ENCODE measurements at regions not wholly inside any gene's neighbourhood (a gene's known extent, or its start where the extent isn't known, plus 50 kb on each side); places are given as distances from the start of the nearest gene placed in this dataset.

- DNase-seq = no peak
- no peak overlapping the region for H3K4me2 ChIP-seq
- H3K79me2 ChIP-seq (ENCODE audit: low read depth) = no peaks in the 10 kb centered on the region
- peaks cover 8% of the 10 kb centered on the region; the same call in 1 of the 2 replicates for H3K27me3 ChIP-seq (ENCODE audit: insufficient read depth, low read depth)
- H3K4me1 ChIP-seq (replicated peaks; ENCODE audit: insufficient read depth) = no peaks in the 10 kb centered on the region
- no peak overlapping the region for H2AFZ ChIP-seq
- H3K27ac ChIP-seq = no peak overlapping the region
- ChIA-PET CTCF (interaction anchor here (0.6 kb wide), 1 partner anchor 1733 kb away, joined by 4 read pairs; no protein-coding TSS in a partner anchor), POLR2A (ENCODE audit: unreplicated experiment) (no interaction called here)
- H3K9me2 ChIP-seq (ENCODE audit: insufficient read depth) = no peaks in the 10 kb centered on the region
- no peaks in the 10 kb centered on the region for H3K36me3 ChIP-seq (ENCODE audit: low read depth)
- H3K4me3 ChIP-seq = no peak overlapping the region
- intact Hi-C loops (cut with micrococcal nuclease; ENCODE audit: unreplicated experiment) = loop anchor here (10.0 kb wide), 1 partner anchor 97 kb away; no protein-coding TSS in a partner anchor
- TF ChIP-seq EZH2 (IDR thresholded peaks at IDR 0.05; ENCODE audit: low read depth) (no peak), CTCF (conservative IDR thresholded peaks at IDR 0.05) (no peak)
- H3F3A ChIP-seq (ENCODE audit: insufficient read depth, low read depth) = no peaks in the 10 kb centered on the region
- H3K9me3 ChIP-seq (ENCODE audit: insufficient read depth, low read depth) = no peaks in the 10 kb centered on the region
- BruUV-seq (replicated peaks) = no TSS peak
- no peaks in the 10 kb centered on the region; the same call in 1 of the 2 replicates for H4K20me1 ChIP-seq (ENCODE audit: insufficient read depth)
These were observed 622.2 kb downstream of the DOK5 start for GRCh38 chr20:55097621-55098020.

- no TSS peak for BruUV-seq (replicated peaks)
- TF ChIP-seq EZH2 (IDR thresholded peaks at IDR 0.05; ENCODE audit: low read depth) = no peak
- no peak for TF ChIP-seq CTCF (conservative IDR thresholded peaks at IDR 0.05)
- no peaks in the 10 kb centered on the region for H3K9me2 ChIP-seq (ENCODE audit: insufficient read depth)
- H3K9me3 ChIP-seq (ENCODE audit: insufficient read depth, low read depth) = no peaks in the 10 kb centered on the region
- no peaks in the 10 kb centered on the region for H3K79me2 ChIP-seq (ENCODE audit: low read depth)
- ChIA-PET POLR2A (ENCODE audit: unreplicated experiment) (no interaction called here), CTCF (no interaction called here)
- H3F3A ChIP-seq (ENCODE audit: insufficient read depth, low read depth) = no peaks in the 10 kb centered on the region
- intact Hi-C loops (cut with micrococcal nuclease; ENCODE audit: unreplicated experiment) = loop anchor here (10.0 kb wide), 1 partner anchor 99 kb away; no protein-coding TSS in a partner anchor
- H3K4me3 ChIP-seq = no peak overlapping the region
- H3K36me3 ChIP-seq (ENCODE audit: low read depth) = no peaks in the 10 kb centered on the region
- H3K27ac ChIP-seq = no peak overlapping the region
- DNase-seq = no peak
- H2AFZ ChIP-seq = no peak overlapping the region
- H3K4me1 ChIP-seq (replicated peaks; ENCODE audit: insufficient read depth) = no peaks in the 10 kb centered on the region
- H4K20me1 ChIP-seq (ENCODE audit: insufficient read depth) = no peaks in the 10 kb centered on the region; the same call in 1 of the 2 replicates
- no peak overlapping the region for H3K4me2 ChIP-seq
- peaks cover 8% of the 10 kb centered on the region; the same call in 1 of the 2 replicates for H3K27me3 ChIP-seq (ENCODE audit: insufficient read depth, low read depth)
These were observed 620.5 kb downstream of the DOK5 start for GRCh38 chr20:55095745-55096400.

DNA sequence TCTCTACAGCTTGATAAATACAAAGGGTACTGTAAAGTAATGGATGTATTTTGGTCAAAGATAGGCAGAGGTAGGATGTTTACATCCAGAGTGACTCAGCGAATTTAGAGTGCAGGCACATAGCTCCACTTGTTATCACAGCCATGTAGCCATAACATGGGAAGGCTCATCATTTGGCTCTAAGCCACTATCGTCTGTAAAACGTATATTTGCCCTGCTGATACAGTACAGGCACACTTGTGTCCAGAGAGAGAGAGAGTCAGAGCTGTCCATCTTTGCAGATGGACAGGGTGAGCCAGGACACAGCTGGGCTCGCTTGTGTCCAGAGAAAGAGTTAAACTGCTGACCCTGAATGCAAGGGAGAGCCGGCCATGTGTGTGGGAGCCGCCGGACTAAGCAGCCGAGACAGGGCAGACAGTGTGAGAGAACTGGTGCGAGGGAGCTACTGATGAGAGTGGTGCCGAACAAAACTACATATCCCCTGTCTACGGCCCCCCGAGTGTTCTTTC, 619.0 kb downstream of the DOK5 start:
- BruUV-seq (replicated peaks) = no TSS peak
- TF ChIP-seq EZH2 (IDR thresholded peaks at IDR 0.05; ENCODE audit: low read depth) (no peak), CTCF (conservative IDR thresholded peaks at IDR 0.05) (no peak)
- no peak for DNase-seq
- no peaks in the 10 kb centered on the region for H3K4me1 ChIP-seq (replicated peaks; ENCODE audit: insufficient read depth)
- H3K4me2 ChIP-seq = no peak overlapping the region
- no peaks in the 10 kb centered on the region for H3F3A ChIP-seq (ENCODE audit: insufficient read depth, low read depth)
- ChIA-PET POLR2A (ENCODE audit: unreplicated experiment) (no interaction called here), CTCF (no interaction called here)
- H3K9me2 ChIP-seq (ENCODE audit: insufficient read depth) = no peaks in the 10 kb centered on the region
- no peak overlapping the region for H3K4me3 ChIP-seq
- intact Hi-C loops (cut with micrococcal nuclease; ENCODE audit: unreplicated experiment) = loop anchor here (10.0 kb wide), 1 partner anchor 100 kb away; no protein-coding TSS in a partner anchor
- peak overlapping the region; percentile 19; the same call in 1 of the 2 replicates for H2AFZ ChIP-seq
- H3K36me3 ChIP-seq (ENCODE audit: low read depth) = no peaks in the 10 kb centered on the region
- H3K27me3 ChIP-seq (ENCODE audit: insufficient read depth, low read depth) = peaks cover 8% of the 10 kb centered on the region; the same call in 1 of the 2 replicates
- H3K9me3 ChIP-seq (ENCODE audit: insufficient read depth, low read depth) = no peaks in the 10 kb centered on the region
- H4K20me1 ChIP-seq (ENCODE audit: insufficient read depth) = no peaks in the 10 kb centered on the region
- H3K79me2 ChIP-seq (ENCODE audit: low read depth) = no peaks in the 10 kb centered on the region
- no peak overlapping the region for H3K27ac ChIP-seq

Measured in PC-9 (cell line).